Esophagus squamous epithelium (tissue), 4 donors: ENCODE measurements at regions not wholly inside any gene's neighbourhood (a gene's known extent, or its start where the extent isn't known, plus 50 kb on each side); places are given as distances from the start of the nearest gene placed in this dataset.

Experiments
- CTCF ChIP-seq, 6 experiments: fragments of 450-650 bp in 4 of 6; fragments of 200-600 bp in 2 of 6; sonication (generic) in 2 of 6; IDR thresholded peaks; one replicate each; pipeline ENCODE4 v1.5.1; 2016 to 2019; ENCODE audit warnings: antibody characterized with exemption in 6 of 6, mild to moderate bottlenecking in 4 of 6, moderate library complexity in 4 of 6
- POLR2A ChIP-seq, 4 donors: fragments of 450-650 bp; IDR thresholded peaks; one replicate each; pipeline ENCODE4 v1.6.1; 2017; ENCODE audit warnings: antibody characterized with exemption in 4 of 4, mild to moderate bottlenecking in 4 of 4, moderate library complexity in 3 of 4

GRCh38 chr18:78123144-78123909 is 856.3 kb upstream of the SALL3 start:
- TF ChIP-seq CTCF (IDR thresholded peaks at IDR 0.05) (no peak), POLR2A (IDR thresholded peaks at IDR 0.05) (no peak)
